Ovary (tissue), 7 donors: ENCODE measurements at regions not wholly inside any gene's neighbourhood (a gene's known extent, or its start where the extent isn't known, plus 50 kb on each side); places are given as distances from the start of the nearest gene placed in this dataset.

Source experiments
- DNase-seq, 5 donors: peaks; one replicate each; pipeline ENCODE4 v3.0.0-alpha.2; 2019 to 2020
- H3K27ac ChIP-seq, 2 donors: fragments of 200-600 bp; one replicate each; pipeline versions ENCODE4 v1.5.1 to v1.8.0; 2019 to 2022
- H3K27me3 ChIP-seq: fragments of 200-600 bp; one replicate; pipeline ENCODE4 v1.8.0; 2022
- H3K36me3 ChIP-seq: fragments of 200-600 bp; sonication (generic); one replicate; pipeline ENCODE4 v1.5.1; 2019
- H3K4me1 ChIP-seq: one replicate; pipeline ENCODE4 v1.8.1; 2013; ENCODE audit warnings: mild to moderate bottlenecking, moderate library complexity; ENCODE audit not compliant: insufficient read depth
- H3K4me3 ChIP-seq: fragments of 200-600 bp; sonication (generic); one replicate; pipeline ENCODE4 v1.5.1; 2017
- H3K9me3 ChIP-seq, 2 donors: fragments of 200-600 bp in 1 of 2; sonication (generic) in 1 of 2; one replicate each; pipeline versions ENCODE4 v1.5.1 to v1.8.1; 2013 to 2019; ENCODE audit warnings: mild to moderate bottlenecking in 1 of 2, moderate library complexity in 1 of 2
- CTCF ChIP-seq, 3 donors: fragments of 450-650 bp in 2 of 3; fragments of 200-600 bp in 1 of 3; IDR thresholded peaks; one replicate each; pipeline versions ENCODE4 v1.5.1 to v1.8.0; 2016 to 2022; ENCODE audit warnings: antibody characterized with exemption in 3 of 3, mild to moderate bottlenecking in 1 of 3
- EP300 ChIP-seq: sonication (generic); formaldehyde crosslinking; IDR thresholded peaks from one replicate; pipeline ENCODE4 v1.6.1; 2017; ENCODE audit warnings: antibody characterized with exemption
- POLR2A ChIP-seq: fragments of 450-650 bp; IDR thresholded peaks from one replicate; pipeline ENCODE4 v1.6.1; 2017; ENCODE audit warnings: antibody characterized with exemption, mild to moderate bottlenecking, moderate library complexity
- WGBS, 3 donors: extraction: QIAGEN DNeasy Blood & Tissue Kit in 1 of 3; methylation state at CpG; one replicate each; pipeline versions ENCODE4 v1.1.5 to v1.1.7; 2013 to 2017; 5-methylcytosine and 5-hydroxymethylcytosine counted together
- intact Hi-C, 4 donors: fragments of 100-400 bp; cut with DNase I; formaldehyde crosslinking; loops; one replicate each; pipeline versions ENCODE4 v1.11.0 to v1.15.1; 2022 to 2023
- donor health status: DM: no; HTN: no; CAD: no; lungs with moderate emphysema.
- donor health status: DM: no; HTN: no; CAD: no.
- donor health status: Bipolar disorder and iron deficiency.
- donor health status: DM: no; HTN: no; CAD: no.
- donor health status: DM: yes; HTN: yes; CAD: no.

- no peak overlapping the region for H3K27ac ChIP-seq
- intact Hi-C loops: loop anchor here in 1 of 4 donors (10.0 kb wide), 1 partner anchor 603 kb away; no protein-coding TSS in a partner anchor
- H3K9me3 ChIP-seq: no peaks in the 10 kb centered on the region
- TF ChIP-seq CTCF (IDR thresholded peaks at IDR 0.05) (no peak), EP300 (no peak), POLR2A (no peak)
- 76 to 81% (median 79%) methylated on average over 3 of the region's 3 CpGs for WGBS, 3 donors
- H3K36me3 ChIP-seq: no peaks in the 10 kb centered on the region
- DNase-seq: no peak
- H3K4me1 ChIP-seq: no peaks in the 10 kb centered on the region
- no peaks in the 10 kb centered on the region for H3K27me3 ChIP-seq
- H3K4me3 ChIP-seq: no peak overlapping the region
Observed at GRCh38 chr16:26877421-26877820, 189.3 kb upstream of the C16orf82 start.

- no peaks in the 10 kb centered on the region for H3K27me3 ChIP-seq
- no peak overlapping the region for H3K4me3 ChIP-seq
- H3K9me3 ChIP-seq: no peaks in the 10 kb centered on the region
- intact Hi-C loops: no loop called here
- TF ChIP-seq POLR2A: no peak
- no peak for TF ChIP-seq EP300
- TF ChIP-seq CTCF (IDR thresholded peaks at IDR 0.05): no peak
- H3K27ac ChIP-seq: no peak overlapping the region
- no peaks in the 10 kb centered on the region for H3K36me3 ChIP-seq
- DNase-seq: no peak
- no peaks in the 10 kb centered on the region for H3K4me1 ChIP-seq
- 54 to 79% (median 69%) methylated on average over 1 of the region's 1 CpG for WGBS, 3 donors
Observed at GRCh38 chr16:26885674-26886073, 181.1 kb upstream of the C16orf82 start.

- 22 to 35% (median 27%) methylated on average over 2 of the region's 2 CpGs for WGBS, 3 donors
- H3K27me3 ChIP-seq: no peaks in the 10 kb centered on the region
- intact Hi-C loops: no loop called here
- no peak overlapping the region for H3K4me3 ChIP-seq
- H3K36me3 ChIP-seq: no peaks in the 10 kb centered on the region
- TF ChIP-seq POLR2A: no peak
- no peak for TF ChIP-seq EP300
- no peak for TF ChIP-seq CTCF (IDR thresholded peaks at IDR 0.05)
- H3K9me3 ChIP-seq: no peaks in the 10 kb centered on the region
- DNase-seq: no peak
- no peak overlapping the region for H3K27ac ChIP-seq
- no peaks in the 10 kb centered on the region for H3K4me1 ChIP-seq
Observed at GRCh38 chr16:26889740-26890139, 177.0 kb upstream of the C16orf82 start.

GRCh38 chr16:26898200-26898599, 168.5 kb upstream of the C16orf82 start:
- Histone ChIP-seq H3K27me3 (no peaks in the 10 kb centered on the region), H3K27ac (no peak overlapping the region), H3K4me1 (no peaks in the 10 kb centered on the region), H3K9me3 (no peaks in the 10 kb centered on the region), H3K4me3 (no peak overlapping the region), H3K36me3 (no peaks in the 10 kb centered on the region)
- intact Hi-C loops: no loop called here
- TF ChIP-seq POLR2A (no peak), CTCF (IDR thresholded peaks at IDR 0.05) (no peak), EP300 (no peak)
- DNase-seq: no peak
